GM18858 (cell line): ENCODE measurements at regions not wholly inside any gene's neighbourhood (a gene's known extent, or its start where the extent isn't known, plus 50 kb on each side); places are given as distances from the start of the nearest gene placed in this dataset.

Experiments used
- ATAC-seq: cut with Tn5 transposase; IDR thresholded peaks from one replicate; pipeline ENCODE4 v1.9.1; 2021; ENCODE audit not compliant: unreplicated experiment

DNA sequence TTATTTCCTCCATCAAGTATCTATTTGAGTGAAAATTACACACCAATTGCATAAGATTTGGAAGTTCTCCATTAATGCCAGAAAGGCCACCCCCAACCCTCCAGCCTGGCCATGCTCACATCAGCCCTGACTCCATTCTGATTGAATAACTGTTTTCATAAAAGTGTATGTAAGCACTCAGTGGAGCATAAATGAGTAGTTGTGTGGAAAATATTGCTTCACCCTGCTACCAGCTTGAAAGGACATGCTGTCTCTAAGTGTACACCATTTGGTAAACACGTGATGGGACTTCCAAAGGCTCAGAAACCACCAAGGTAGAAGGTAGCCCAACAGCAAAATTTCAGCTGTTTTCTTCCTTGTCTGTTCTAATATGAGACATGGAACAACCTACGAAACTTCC, 393.8 kb downstream of the ZNF385D start:
- no peak for ATAC-seq

DNA sequence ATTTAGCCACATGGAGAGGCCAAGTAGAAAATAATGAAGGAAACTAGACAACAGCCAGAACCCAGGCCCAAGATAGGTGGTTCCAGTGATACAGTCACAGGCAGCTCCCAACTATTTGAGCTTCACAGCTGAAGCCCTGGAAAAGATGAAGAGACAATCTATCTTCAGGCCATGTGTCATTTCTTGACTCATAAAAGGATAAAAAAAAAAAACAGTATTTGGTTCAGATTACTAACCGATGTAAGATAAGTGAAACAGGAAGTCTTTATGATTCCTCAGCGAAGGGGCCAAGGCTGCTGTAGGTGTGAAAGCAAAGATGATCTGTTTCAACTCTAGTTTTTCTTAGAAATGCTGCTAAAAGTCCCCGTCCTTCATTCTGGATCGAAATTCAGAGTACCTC, 394.6 kb downstream of the ZNF385D start:
- ATAC-seq: no peak

DNA sequence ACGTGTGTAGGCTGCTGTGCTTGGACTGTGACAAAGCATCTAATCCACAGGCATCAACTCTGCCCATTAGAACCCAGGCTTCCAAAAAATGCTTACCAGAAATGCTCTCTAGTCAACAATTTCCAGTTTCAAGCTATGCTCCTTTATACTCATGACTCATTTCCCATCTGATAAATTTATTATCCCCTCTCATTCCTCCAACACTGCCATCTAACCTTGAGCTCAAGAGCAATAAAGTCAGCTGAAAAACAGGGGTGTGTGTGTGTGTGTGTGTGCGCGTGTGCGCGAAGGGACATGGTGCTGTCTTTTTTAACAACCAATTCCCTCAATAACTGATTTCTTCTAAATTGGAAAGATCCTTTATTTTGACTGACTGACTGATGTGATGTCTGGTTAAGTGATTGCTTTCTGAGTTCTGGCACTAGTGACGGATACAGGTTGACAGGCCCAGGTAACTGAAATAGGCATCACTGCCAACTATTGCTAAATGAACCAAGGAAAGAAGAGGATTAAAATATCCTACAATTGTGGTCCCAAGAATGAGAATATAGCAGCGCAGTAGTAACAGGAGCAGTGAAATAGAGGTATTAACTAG, 405.5 kb downstream of the ZNF385D start:
- no peak for ATAC-seq

DNA sequence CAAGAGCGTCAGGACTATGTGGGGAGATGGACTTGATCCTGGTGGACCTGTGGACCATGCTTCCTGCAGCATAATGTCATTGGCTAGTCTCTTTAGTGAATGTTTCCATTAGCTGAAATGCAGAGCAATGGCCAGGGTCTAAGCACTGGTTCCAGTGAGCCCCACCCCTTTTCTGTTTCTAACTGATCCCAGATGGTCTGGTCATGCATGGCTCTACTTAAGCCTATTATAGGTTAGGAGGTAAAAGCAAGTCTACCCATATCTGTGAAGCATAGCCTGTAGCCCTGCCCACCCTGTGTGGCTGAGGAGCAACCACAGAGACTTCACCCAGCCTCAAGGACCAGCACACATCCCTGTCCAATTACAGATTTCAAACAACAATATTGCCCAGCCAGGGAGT, 419.2 kb downstream of the ZNF385D start:
- no peak for ATAC-seq

DNA sequence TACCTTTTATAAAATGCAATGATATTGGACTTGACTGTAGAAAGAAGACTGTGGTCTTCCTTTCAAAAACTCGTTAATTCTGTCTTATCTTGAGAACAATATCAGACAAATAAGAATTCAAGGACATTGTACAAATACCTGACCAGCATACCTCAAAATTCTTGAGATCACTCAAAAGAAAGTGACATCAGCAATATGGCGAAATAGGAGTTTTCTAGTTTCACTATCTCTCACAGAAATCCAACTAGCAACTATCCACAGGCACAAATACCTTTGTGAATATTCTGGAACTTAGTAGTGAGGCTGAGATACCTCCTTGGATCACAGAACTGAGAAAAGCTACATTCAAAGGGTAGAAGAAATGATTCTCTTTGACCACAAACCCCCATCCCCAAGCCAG, 419.7 kb downstream of the ZNF385D start:
- ATAC-seq: no peak

- ATAC-seq: peak; percentile 96
Measured at GRCh38 chr3:21330293-21330692, 420.7 kb downstream of the ZNF385D start.

DNA sequence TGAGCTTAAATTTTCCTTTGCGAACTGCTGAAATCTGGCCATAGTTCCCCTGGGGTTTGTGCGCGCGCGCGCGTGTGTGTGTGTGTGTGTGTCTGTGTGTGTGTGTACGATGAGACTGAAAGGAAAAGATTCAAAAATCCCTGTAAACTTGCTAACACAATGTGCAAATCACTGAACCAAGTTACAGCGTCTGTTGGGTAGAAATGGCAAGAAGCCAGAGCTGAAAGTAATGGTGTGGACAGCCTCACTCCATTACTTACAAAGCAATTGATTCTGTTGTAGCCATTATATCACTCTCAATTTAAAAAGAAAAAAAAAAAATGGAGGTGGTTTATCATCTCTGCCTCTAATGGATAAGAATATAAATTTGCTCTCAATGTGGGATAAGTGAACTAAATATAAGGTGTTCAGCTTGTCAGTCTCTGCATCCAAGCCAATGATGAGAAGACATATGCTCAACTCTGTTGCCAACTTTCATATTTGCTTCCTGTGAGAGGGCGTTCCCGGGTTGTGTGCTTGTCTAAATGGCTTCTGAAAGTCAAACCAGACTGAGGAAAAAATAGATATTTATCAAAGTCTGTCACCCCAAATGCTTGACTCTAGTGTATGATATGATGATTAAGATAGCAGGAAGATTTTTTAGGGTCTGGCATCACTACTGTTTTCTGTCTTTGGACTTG, 422.2 kb downstream of the ZNF385D start:
- no peak for ATAC-seq

GRCh38 chr3:21326704-21327475, 424.1 kb downstream of the ZNF385D start:
- no peak for ATAC-seq

DNA sequence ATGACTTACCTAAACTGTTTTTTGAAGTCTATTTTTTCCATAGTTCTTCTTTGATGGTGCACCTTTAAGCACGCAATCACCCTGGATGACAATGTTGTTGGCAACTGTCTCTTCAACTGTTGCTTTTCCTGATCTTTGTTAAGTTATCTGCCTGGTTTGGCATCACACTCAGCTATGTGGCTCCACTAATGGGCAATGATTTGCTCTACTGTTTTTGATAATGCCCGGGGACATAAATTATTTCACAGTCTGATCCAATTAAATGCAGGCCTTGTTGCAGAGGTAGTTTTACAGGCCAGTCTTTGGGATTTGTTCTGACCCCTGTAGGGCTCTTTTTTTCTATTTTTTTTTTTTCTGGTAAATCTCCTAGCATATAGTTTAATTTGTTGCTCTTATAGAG, 436.3 kb downstream of the ZNF385D start:
- no peak for ATAC-seq

DNA sequence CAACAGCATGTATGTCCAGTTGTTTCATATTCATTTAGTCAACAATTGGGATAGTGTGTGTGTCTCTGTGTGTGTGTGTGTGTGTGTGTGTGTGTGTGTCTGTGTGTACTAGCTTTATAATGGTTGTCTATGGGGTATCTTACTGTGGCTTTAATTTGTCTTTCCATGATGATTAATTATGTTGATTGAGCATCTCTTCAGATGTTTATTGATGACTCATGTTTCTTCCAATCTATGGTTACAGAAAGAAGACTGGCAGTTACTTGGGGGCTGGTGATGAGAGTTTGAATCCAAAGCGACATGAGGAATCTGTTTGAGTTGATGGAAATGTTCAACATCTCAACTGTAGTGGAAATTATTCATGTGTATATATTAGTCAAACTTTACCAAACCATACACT, 440.1 kb downstream of the ZNF385D start:
- ATAC-seq: no peak

DNA sequence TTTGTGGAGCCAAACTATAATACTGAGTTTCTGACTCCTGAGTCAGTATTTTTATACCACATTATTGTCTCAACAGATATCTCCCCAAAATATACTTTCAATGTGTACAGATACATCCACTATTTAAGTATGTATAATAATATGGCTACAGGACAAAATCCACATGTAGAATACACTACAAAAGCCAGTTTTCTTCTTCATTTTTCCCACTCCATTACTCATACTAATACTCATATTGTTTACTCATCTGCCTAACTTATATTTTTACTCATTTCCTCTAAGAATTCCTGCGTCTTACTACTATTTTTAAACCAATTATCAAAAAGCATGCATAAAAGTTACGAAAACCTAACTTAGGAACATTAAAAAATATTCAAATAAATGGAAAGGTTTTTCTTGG, 440.8 kb downstream of the ZNF385D start:
- no peak for ATAC-seq

DNA sequence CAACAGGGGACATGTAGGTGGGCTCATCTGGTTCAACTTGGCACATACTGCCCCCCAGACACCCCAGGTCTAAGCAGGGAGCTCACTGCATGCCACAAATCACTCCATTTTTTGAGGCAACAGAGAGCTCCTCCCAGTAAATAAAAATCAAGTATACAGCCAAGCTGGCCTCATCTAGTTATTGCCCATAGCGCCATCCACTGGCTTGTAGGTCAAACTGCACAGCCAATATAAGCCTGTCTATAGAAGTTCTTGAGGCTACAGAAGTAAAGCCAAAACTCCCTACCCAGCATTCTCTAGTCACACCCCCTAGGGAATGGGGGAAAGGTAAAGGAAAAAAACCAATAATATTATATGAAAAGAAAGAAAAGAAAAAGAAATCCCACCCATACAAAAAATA, 453.7 kb downstream of the ZNF385D start:
- ATAC-seq: no peak

- ATAC-seq: no peak
Measured at GRCh38 chr3:21294768-21295167, 456.2 kb downstream of the ZNF385D start.

DNA sequence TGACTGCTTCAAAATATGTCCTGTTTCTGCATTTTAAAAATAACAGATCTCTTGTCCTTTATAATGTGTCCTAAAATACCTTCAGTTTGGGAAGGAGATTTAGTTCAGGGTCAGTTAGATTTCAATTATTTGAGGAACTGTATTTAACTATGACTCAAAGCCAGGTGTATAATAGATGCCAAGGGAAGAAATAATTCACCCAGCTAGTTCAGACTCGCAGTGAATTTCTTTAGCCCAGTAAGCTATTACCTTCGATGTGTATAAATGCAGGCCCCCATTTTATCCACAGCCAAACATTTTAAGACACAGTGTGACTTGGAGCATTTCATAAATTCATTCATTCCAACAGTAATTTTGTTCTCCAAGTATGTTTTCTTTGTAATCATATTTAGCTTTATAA, 458.0 kb downstream of the ZNF385D start:
- ATAC-seq: no peak

DNA sequence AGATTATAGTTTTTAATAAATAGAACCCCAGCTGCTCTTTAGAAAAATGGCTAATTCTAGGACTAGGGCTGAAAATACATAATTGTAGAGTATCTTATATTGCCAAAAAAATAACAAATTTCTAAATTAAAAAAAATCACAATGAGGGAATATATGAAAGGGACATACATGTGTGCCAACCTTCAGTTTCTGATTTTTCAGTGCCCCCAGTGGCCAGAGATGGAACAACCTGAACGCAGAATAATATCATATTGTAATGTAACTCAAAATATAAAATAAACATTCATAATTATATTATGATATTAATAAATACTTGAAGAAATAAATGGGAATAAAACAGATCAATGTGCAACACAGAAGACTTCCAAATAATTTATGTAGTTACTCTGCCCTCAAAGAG, 460.5 kb downstream of the ZNF385D start:
- no peak for ATAC-seq

GRCh38 chr3:21274079-21274571, 476.9 kb downstream of the ZNF385D start:
- ATAC-seq: no peak

DNA sequence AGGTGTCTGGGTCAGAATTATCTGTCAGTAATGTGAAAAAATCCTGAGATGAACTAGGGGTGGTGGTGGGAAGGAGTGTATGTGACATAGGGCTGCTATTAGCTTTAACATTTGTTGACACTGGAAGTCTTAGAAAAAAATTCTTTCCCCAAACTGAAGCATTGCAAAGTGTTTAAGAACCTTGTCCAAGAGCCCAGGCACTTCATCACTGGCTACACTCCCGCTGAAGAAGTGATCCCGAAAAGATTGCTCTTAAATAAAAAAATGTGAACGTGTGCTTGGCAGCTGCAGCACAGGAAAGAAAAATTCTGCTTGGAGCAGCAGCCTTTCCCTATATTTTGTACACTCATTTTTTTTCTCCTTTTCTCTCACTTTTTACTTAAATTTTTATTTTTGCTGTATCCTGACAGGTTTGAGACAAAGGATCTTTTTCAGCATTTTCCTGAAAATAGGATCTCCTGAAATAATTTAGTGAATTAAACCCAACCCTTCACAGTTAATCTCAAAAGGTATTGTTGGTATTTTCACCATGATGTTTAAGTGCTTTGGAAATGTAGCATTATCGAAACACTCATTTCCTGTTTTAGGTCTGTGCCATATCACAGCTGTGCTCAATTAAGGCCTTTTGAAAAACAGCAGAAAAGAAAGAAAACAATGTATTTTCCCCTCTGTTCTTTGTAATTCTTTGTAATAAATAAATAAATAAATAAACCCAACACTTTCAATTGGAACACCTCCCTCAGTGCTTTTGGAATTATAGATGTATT, 477.6 kb downstream of the ZNF385D start:
- ATAC-seq: no peak

DNA sequence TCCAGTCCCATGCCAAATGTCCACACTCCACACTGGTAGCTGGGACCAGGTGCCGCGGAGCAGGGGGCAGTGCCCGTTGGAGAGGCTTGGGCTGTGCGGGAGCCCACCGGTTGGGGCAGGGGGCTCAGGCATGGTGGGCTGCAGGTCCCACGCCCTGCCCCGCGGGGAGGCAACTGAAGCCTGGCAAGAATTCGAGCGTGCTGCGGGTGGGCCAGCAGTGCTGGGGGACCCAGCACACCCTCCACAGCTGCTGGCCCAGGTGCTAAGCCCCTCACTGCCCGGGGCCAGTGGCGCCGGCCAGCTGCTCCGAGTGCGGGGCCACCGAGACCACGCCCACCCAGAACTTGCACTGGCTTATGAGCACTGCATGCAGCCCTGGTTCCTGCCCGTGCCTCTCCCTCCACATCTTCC, 479.4 kb downstream of the ZNF385D start:
- no peak for ATAC-seq

DNA sequence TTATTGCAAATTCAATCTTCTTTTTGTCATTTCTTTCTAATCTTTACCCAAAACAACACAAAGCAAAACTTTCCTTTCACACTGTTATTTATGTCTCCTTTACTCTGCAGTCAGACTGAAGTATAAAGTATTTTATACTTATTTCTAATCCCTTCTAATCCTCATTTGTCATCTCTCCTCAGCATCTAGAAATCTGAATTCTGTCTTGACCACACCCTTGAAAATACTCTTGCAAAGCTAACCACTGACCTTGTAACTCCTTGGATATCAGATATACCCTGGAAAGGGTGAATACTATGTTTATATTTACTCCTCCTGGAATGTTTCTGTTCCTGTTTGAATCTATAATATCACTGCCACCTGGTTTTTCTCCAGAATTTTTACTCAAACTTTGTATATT, 481.1 kb downstream of the ZNF385D start:
- no peak for ATAC-seq

- no peak for ATAC-seq
Measured at GRCh38 chr3:21260507-21260906, 490.5 kb downstream of the ZNF385D start.

- ATAC-seq: no peak
Measured at GRCh38 chr3:21259896-21260295, 491.1 kb downstream of the ZNF385D start.
